ENCODE measurements at regions not wholly inside any gene's neighbourhood (a gene's known extent, or its start where the extent isn't known, plus 50 kb on each side); places are given as distances from the start of the nearest gene placed in this dataset.

DNA sequence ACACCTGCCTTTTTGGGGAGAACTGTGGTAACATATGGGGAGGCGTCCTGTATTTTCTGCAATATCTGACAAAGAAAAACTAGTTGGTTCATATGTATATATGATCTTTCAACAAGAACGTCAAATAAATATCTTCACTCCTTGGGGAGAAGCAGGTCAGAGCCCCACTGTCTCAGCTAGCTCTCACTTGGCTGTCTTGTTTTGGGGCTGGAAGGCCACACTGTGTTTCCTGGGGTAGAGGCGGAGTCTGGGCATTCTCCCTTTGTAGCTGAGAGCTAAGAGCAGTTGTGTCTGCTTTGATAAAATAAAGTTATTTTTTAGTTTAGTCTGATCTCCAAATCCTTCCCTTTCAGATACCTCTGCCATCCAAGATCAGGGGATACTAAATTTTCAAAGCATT is 83.9 kb upstream of the IGFBP3 start:
- Histone ChIP-seq H3K9ac (ENCODE audit: low read length in 5 of 5) (no peak overlapping the region), H3K36me3 (ENCODE audit: control insufficient read depth in 5 of 5, insufficient read depth in 5 of 5, low read length in 5 of 5) (no peaks in the 10 kb centered on the region), H3K4me3 (ENCODE audit: low read depth in 1 of 5, low read length in 5 of 5) (no peak overlapping the region), H3K9me3 (ENCODE audit: control insufficient read depth in 5 of 5, low read length in 5 of 5) (peaks cover 0 to 15% (median 6%) of the 10 kb centered on the region in 5 donors), H3K4me1 (ENCODE audit: control insufficient read depth in 5 of 5, insufficient read depth in 5 of 5, low read length in 5 of 5) (peaks cover 2 to 15% (median 11%) of the 10 kb centered on the region in 5 donors), H3K27ac (ENCODE audit: low read depth, low read length) (no peak overlapping the region), H3K27me3 (ENCODE audit: control insufficient read depth in 5 of 5, insufficient read depth in 4 of 5, low read length in 5 of 5) (no peaks in the 10 kb centered on the region)

- Histone ChIP-seq H3K36me3 (ENCODE audit: control insufficient read depth in 5 of 5, insufficient read depth in 5 of 5, low read length in 5 of 5) (no peaks in the 10 kb centered on the region), H3K9me3 (ENCODE audit: control insufficient read depth in 5 of 5, low read length in 5 of 5) (peaks cover 0 to 15% (median 6%) of the 10 kb centered on the region in 5 donors)
Measured at GRCh38 chr7:46003896-46004875, 83.1 kb upstream of the IGFBP3 start.

DNA sequence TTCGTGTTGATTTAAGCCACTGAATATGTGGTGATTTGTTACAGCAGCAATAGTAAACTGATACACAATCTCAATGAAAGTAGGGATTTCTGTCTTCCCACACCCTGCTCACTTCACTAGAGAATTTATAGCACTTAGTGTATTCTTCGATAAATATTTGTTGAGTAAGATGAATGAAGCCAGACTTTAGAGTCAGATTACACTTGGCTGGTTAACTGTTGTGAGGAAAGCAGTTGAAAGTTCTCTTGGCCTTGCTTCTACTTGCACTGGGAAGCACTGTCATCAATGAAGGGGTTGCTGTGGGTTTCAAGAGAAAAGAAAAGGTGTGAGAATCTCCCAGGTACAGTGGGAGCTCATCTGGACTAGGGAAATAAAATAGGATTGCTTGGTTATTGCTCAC is 82.1 kb upstream of the IGFBP3 start:
- Histone ChIP-seq H3K4me3 (ENCODE audit: low read depth in 1 of 5, low read length in 5 of 5) (no peak overlapping the region), H3K36me3 (ENCODE audit: control insufficient read depth in 5 of 5, insufficient read depth in 5 of 5, low read length in 5 of 5) (no peaks in the 10 kb centered on the region), H3K4me1 (ENCODE audit: control insufficient read depth in 5 of 5, insufficient read depth in 5 of 5, low read length in 5 of 5) (peaks cover 2 to 10% (median 8%) of the 10 kb centered on the region in 5 donors), H3K9me3 (ENCODE audit: control insufficient read depth in 5 of 5, low read length in 5 of 5) (peaks cover 0 to 15% (median 6%) of the 10 kb centered on the region in 5 donors), H3K27ac (ENCODE audit: low read depth, low read length) (no peak overlapping the region), H3K9ac (ENCODE audit: low read length in 5 of 5) (no peak overlapping the region), H3K27me3 (ENCODE audit: control insufficient read depth in 5 of 5, insufficient read depth in 4 of 5, low read length in 5 of 5) (no peaks in the 10 kb centered on the region)

More at GRCh38 chr7:46003896-46004875, 83.1 kb upstream of the IGFBP3 start:
- Histone ChIP-seq H3K4me3 (ENCODE audit: low read depth in 1 of 5, low read length in 5 of 5) (no peak overlapping the region), H3K9ac (ENCODE audit: low read length in 5 of 5) (no peak overlapping the region), H3K27me3 (ENCODE audit: control insufficient read depth in 5 of 5, insufficient read depth in 4 of 5, low read length in 5 of 5) (no peaks in the 10 kb centered on the region), H3K27ac (ENCODE audit: low read depth, low read length) (no peak overlapping the region), H3K4me1 (ENCODE audit: control insufficient read depth in 5 of 5, insufficient read depth in 5 of 5, low read length in 5 of 5) (peaks cover 2 to 15% (median 11%) of the 10 kb centered on the region in 5 donors)

GRCh38 chr7:46000513-46000912 is 79.4 kb upstream of the IGFBP3 start:
- H3K4me3 ChIP-seq (ENCODE audit: low read depth in 1 of 5, low read length in 5 of 5): no peak overlapping the region
- no peak overlapping the region for H3K9ac ChIP-seq (ENCODE audit: low read length in 5 of 5)
- H3K36me3 ChIP-seq (ENCODE audit: control insufficient read depth in 5 of 5, insufficient read depth in 5 of 5, low read length in 5 of 5): no peaks in the 10 kb centered on the region
- H3K4me1 ChIP-seq (ENCODE audit: control insufficient read depth in 5 of 5, insufficient read depth in 5 of 5, low read length in 5 of 5): no peaks in the 10 kb centered on the region
- H3K27me3 ChIP-seq (ENCODE audit: control insufficient read depth in 5 of 5, insufficient read depth in 4 of 5, low read length in 5 of 5): no peaks in the 10 kb centered on the region
- peaks cover 2 to 15% (median 8%) of the 10 kb centered on the region in 5 donors for H3K9me3 ChIP-seq (ENCODE audit: control insufficient read depth in 5 of 5, low read length in 5 of 5)
- no peak overlapping the region for H3K27ac ChIP-seq (ENCODE audit: low read depth, low read length)

- H3K4me3 ChIP-seq (ENCODE audit: low read depth in 1 of 5, low read length in 5 of 5): no peak overlapping the region
- H3K27ac ChIP-seq (ENCODE audit: low read depth, low read length): no peak overlapping the region
- H3K4me1 ChIP-seq (ENCODE audit: control insufficient read depth in 5 of 5, insufficient read depth in 5 of 5, low read length in 5 of 5): no peaks in the 10 kb centered on the region
- no peaks in the 10 kb centered on the region for H3K27me3 ChIP-seq (ENCODE audit: control insufficient read depth in 5 of 5, insufficient read depth in 4 of 5, low read length in 5 of 5)
- H3K36me3 ChIP-seq (ENCODE audit: control insufficient read depth in 5 of 5, insufficient read depth in 5 of 5, low read length in 5 of 5): no peaks in the 10 kb centered on the region
- peaks cover 4 to 18% (median 13%) of the 10 kb centered on the region in 5 donors for H3K9me3 ChIP-seq (ENCODE audit: control insufficient read depth in 5 of 5, low read length in 5 of 5)
- no peak overlapping the region for H3K9ac ChIP-seq (ENCODE audit: low read length in 5 of 5)
Measured at GRCh38 chr7:45999541-45999940, 78.5 kb upstream of the IGFBP3 start.

DNA sequence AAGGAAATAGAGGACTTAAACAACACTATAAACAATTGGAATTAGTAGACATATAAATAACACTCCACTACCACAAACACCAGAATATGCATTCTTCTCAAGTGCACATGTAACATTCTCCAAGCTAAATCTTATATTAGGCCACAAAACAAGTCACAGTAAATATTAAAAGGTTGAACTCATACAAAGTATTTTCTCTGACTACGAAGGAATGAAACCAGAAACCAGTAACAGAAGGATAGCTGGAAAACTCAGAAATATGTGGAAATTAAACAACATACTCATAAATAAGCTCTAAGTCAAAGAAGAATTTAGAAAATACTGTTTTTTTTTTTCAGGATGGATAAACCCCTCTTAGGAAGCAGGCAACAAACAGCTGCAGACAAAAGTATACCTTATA is 77.4 kb upstream of the IGFBP3 start:
- peaks cover 4 to 18% (median 13%) of the 10 kb centered on the region in 5 donors for H3K9me3 ChIP-seq (ENCODE audit: control insufficient read depth in 5 of 5, low read length in 5 of 5)
- no peak overlapping the region for H3K27ac ChIP-seq (ENCODE audit: low read depth, low read length)
- no peak overlapping the region for H3K4me3 ChIP-seq (ENCODE audit: low read depth in 1 of 5, low read length in 5 of 5)
- H3K36me3 ChIP-seq (ENCODE audit: control insufficient read depth in 5 of 5, insufficient read depth in 5 of 5, low read length in 5 of 5): no peaks in the 10 kb centered on the region
- no peak overlapping the region for H3K9ac ChIP-seq (ENCODE audit: low read length in 5 of 5)
- H3K4me1 ChIP-seq (ENCODE audit: control insufficient read depth in 5 of 5, insufficient read depth in 5 of 5, low read length in 5 of 5): no peaks in the 10 kb centered on the region
- H3K27me3 ChIP-seq (ENCODE audit: control insufficient read depth in 5 of 5, insufficient read depth in 4 of 5, low read length in 5 of 5): no peaks in the 10 kb centered on the region

DNA sequence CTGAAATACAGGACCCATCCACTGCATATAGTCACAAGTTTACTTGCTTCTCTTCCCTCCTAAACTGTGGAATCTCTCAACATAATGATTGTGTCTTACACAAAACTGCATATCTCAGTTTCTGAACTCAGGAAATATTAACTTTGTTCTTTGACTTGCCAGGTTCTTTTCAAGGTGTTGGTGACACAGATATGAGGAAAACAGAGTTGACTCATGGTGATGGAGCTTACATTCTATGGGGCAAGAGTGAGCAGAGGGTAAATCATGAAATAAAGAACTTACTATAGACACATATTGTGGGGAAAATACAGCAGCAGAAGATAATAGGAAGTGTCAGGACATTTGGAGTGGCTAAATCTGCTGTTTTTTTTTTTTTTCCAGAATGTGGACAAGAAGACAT is 72.5 kb upstream of the IGFBP3 start:
- H3K27me3 ChIP-seq (ENCODE audit: control insufficient read depth in 5 of 5, insufficient read depth in 4 of 5, low read length in 5 of 5): no peaks in the 10 kb centered on the region
- no peak overlapping the region for H3K27ac ChIP-seq (ENCODE audit: low read depth, low read length)
- H3K36me3 ChIP-seq (ENCODE audit: control insufficient read depth in 5 of 5, insufficient read depth in 5 of 5, low read length in 5 of 5): no peaks in the 10 kb centered on the region
- H3K4me3 ChIP-seq (ENCODE audit: low read depth in 1 of 5, low read length in 5 of 5): no peak overlapping the region
- no peak overlapping the region for H3K9ac ChIP-seq (ENCODE audit: low read length in 5 of 5)
- peaks cover 4 to 10% (median 7%) of the 10 kb centered on the region in 5 donors for H3K9me3 ChIP-seq (ENCODE audit: control insufficient read depth in 5 of 5, low read length in 5 of 5)
- no peaks in the 10 kb centered on the region for H3K4me1 ChIP-seq (ENCODE audit: control insufficient read depth in 5 of 5, insufficient read depth in 5 of 5, low read length in 5 of 5)

DNA sequence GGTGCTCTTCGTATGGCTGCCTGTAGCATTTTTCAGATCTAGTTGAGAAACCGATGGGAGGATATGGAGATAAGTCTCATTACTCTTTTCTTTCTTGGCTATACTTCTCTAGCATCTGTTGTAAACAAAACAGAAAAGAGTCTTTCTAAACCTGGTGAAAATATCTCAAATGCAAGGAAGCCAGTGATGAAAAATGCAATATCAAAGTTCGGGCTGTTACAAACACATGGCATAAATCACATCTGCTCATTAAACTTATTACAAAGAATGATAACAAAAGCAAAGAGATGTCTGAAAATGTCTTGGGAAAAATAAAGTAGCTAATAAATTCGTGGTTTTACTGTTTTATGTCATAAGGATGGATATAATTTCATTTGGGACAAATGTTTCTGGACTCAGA is 71.8 kb upstream of the IGFBP3 start:
- H3K4me3 ChIP-seq (ENCODE audit: low read depth in 1 of 5, low read length in 5 of 5): no peak overlapping the region

DNA sequence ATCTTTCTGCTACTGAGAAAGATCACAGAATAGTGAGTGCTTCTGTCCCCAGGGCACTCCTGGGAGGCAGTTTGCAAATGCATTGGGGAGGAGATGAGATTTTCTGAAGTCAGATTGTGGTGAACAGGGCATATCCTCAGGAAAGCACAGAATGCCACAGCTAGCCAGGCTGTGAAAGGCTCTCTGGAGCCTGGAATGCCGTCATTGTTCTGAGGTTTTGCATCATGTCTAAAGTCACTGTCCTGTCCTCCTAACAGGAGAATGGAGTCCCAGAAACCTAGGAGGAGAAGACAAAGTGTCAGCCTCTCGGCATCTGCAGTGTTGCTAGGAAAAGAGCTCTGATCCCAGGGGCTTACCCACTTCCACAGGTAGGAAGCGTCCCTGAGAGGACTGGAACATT is 69.2 kb upstream of the IGFBP3 start:
- Histone ChIP-seq H3K9me3 (ENCODE audit: control insufficient read depth in 5 of 5, low read length in 5 of 5) (peaks cover 0 to 6% (median 3%) of the 10 kb centered on the region in 5 donors), H3K4me1 (ENCODE audit: control insufficient read depth in 5 of 5, insufficient read depth in 5 of 5, low read length in 5 of 5) (no peaks in the 10 kb centered on the region), H3K27me3 (ENCODE audit: control insufficient read depth in 5 of 5, insufficient read depth in 4 of 5, low read length in 5 of 5) (no peaks in the 10 kb centered on the region), H3K36me3 (ENCODE audit: control insufficient read depth in 5 of 5, insufficient read depth in 5 of 5, low read length in 5 of 5) (no peaks in the 10 kb centered on the region), H3K27ac (ENCODE audit: low read depth, low read length) (no peak overlapping the region), H3K4me3 (ENCODE audit: low read depth in 1 of 5, low read length in 5 of 5) (no peak overlapping the region), H3K9ac (ENCODE audit: low read length in 5 of 5) (no peak overlapping the region)

More for the DNA sequence above, 71.8 kb upstream of the IGFBP3 start:
- Histone ChIP-seq H3K4me1 (ENCODE audit: control insufficient read depth in 5 of 5, insufficient read depth in 5 of 5, low read length in 5 of 5) (no peaks in the 10 kb centered on the region), H3K27me3 (ENCODE audit: control insufficient read depth in 5 of 5, insufficient read depth in 4 of 5, low read length in 5 of 5) (no peaks in the 10 kb centered on the region), H3K27ac (ENCODE audit: low read depth, low read length) (no peak overlapping the region), H3K9ac (ENCODE audit: low read length in 5 of 5) (no peak overlapping the region), H3K36me3 (ENCODE audit: control insufficient read depth in 5 of 5, insufficient read depth in 5 of 5, low read length in 5 of 5) (no peaks in the 10 kb centered on the region), H3K9me3 (ENCODE audit: control insufficient read depth in 5 of 5, low read length in 5 of 5) (peaks cover 4 to 10% (median 7%) of the 10 kb centered on the region in 5 donors)

DNA sequence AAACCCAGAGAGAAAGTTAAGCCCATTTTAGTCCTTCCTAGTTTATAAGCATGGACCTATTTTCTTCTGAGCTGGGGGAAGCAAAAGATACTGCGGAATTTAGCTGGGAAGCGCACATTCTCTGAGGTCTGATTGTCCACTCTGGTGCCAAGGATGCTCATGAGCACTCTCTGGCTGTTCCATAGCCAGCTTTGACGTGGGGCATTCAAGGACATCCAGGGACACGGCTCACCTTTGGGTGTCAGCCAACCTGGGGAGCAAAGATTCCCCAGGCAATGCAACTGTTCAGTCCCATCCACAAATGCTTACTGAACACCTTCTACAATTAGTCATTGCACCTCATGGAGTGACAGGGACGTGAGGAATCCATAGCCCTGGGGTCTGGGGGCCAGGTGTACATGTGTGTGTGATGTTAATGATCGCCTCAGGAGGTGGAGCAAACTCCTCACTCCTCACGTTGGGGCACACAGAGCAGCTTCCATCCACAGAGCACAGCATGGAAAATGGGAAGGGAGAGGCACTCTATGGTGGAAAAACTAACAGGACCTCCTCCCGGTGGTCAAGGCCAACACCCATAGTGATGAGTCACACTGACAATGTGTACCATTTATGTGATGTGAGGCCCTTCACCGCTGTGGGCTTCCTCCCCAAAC is 67.5 kb upstream of the IGFBP3 start:
- Histone ChIP-seq H3K27ac (ENCODE audit: low read depth, low read length) (no peak overlapping the region), H3K4me1 (ENCODE audit: control insufficient read depth in 5 of 5, insufficient read depth in 5 of 5, low read length in 5 of 5) (peaks cover 3 to 15% (median 14%) of the 10 kb centered on the region in 5 donors), H3K4me3 (ENCODE audit: low read depth in 1 of 5, low read length in 5 of 5) (no peak overlapping the region), H3K36me3 (ENCODE audit: control insufficient read depth in 5 of 5, insufficient read depth in 5 of 5, low read length in 5 of 5) (no peaks in the 10 kb centered on the region), H3K9me3 (ENCODE audit: control insufficient read depth in 5 of 5, low read length in 5 of 5) (no peaks in the 10 kb centered on the region), H3K9ac (ENCODE audit: low read length in 5 of 5) (no peak overlapping the region), H3K27me3 (ENCODE audit: control insufficient read depth in 5 of 5, insufficient read depth in 4 of 5, low read length in 5 of 5) (no peaks in the 10 kb centered on the region)
